GM23338 (cell line): ENCODE measurements at regions not wholly inside any gene's neighbourhood (a gene's known extent, or its start where the extent isn't known, plus 50 kb on each side); places are given as distances from the start of the nearest gene placed in this dataset.

Experiments used
- ATAC-seq: fragments of 200-7000 bp; cut with Tn5 transposase; 3 replicates; pipeline ENCODE4 v1.9.1; 2020
- DNase-seq: peaks from one replicate; pipeline ENCODE4 v3.0.0-alpha.2; 2015; ENCODE audit warnings: low spot score
- H2AFZ ChIP-seq: fragments of 200-600 bp; sonication (generic); 2 replicates; pipeline ENCODE4 v1.8.0; 2016; ENCODE audit warnings: antibody characterized with exemption, mild to moderate bottlenecking, moderate library complexity
- H3F3A ChIP-seq: fragments of 200-600 bp; sonication (generic); replicated peaks from 2 replicates; pipeline ENCODE4 v1.8.0; 2017; ENCODE audit warnings: antibody characterized with exemption, mixed run types, low read depth
- H3K27ac ChIP-seq: fragments of 200-600 bp; sonication (generic); 2 replicates; pipeline ENCODE4 v1.6.1; 2016; ENCODE audit warnings: low read depth
- H3K27me3 ChIP-seq: fragments of 200-600 bp; sonication (generic); 2 replicates; pipeline ENCODE4 v1.8.0; 2016; ENCODE audit warnings: mild to moderate bottlenecking, mixed run types, moderate library complexity; ENCODE audit not compliant: insufficient read depth
- H3K36me3 ChIP-seq: fragments of 200-600 bp; sonication (generic); 2 replicates; pipeline ENCODE4 v1.8.0; 2016; ENCODE audit warnings: mild to moderate bottlenecking; ENCODE audit not compliant: insufficient read depth
- H3K4me1 ChIP-seq: fragments of 200-600 bp; sonication (generic); 2 replicates; pipeline ENCODE4 v1.8.0; 2016; ENCODE audit warnings: mild to moderate bottlenecking, moderate library complexity; ENCODE audit not compliant: insufficient read depth
- H3K4me2 ChIP-seq: fragments of 200-600 bp; sonication (generic); 2 replicates; pipeline ENCODE4 v1.7.1; 2017; ENCODE audit warnings: mixed run types
- H3K4me3 ChIP-seq: fragments of 200-600 bp; sonication (generic); 2 replicates; pipeline ENCODE4 v1.6.1; 2016; ENCODE audit warnings: mixed run types
- H3K79me2 ChIP-seq: fragments of 200-600 bp; sonication (generic); replicated peaks from 2 replicates; pipeline ENCODE4 v1.8.0; 2017; ENCODE audit warnings: mild to moderate bottlenecking; ENCODE audit not compliant: insufficient read depth
- H3K9me2 ChIP-seq: fragments of 200-600 bp; sonication (generic); 2 replicates; pipeline ENCODE4 v1.8.0; 2017; ENCODE audit not compliant: insufficient read depth
- H4K20me1 ChIP-seq: fragments of 200-600 bp; sonication (generic); replicated peaks from 2 replicates; pipeline ENCODE4 v1.8.0; 2017; ENCODE audit warnings: mild to moderate bottlenecking; ENCODE audit not compliant: insufficient read depth
- H3K27ac Mint-ChIP-seq: 2 replicates; pipeline ENCODE4 v1.8.0; 2020; ENCODE audit warnings: inconsistent platforms, mild to moderate bottlenecking, moderate library complexity, mixed read lengths
- H3K27me3 Mint-ChIP-seq: 3 replicates; pipeline ENCODE4 v1.8.0; 2022; ENCODE audit warnings: low read depth, mild to moderate bottlenecking, moderate library complexity, mixed read lengths, inconsistent platforms; ENCODE audit not compliant: insufficient read depth, poor library complexity
- H3K36me3 Mint-ChIP-seq: 3 replicates; pipeline ENCODE4 v1.8.0; 2021; ENCODE audit warnings: low read depth, mild to moderate bottlenecking, inconsistent platforms, moderate library complexity, mixed read lengths
- H3K4me1 Mint-ChIP-seq: 3 replicates; pipeline ENCODE4 v1.8.0; 2020; ENCODE audit warnings: mild to moderate bottlenecking, inconsistent platforms, mixed read lengths
- H3K4me3 Mint-ChIP-seq: 3 replicates; pipeline ENCODE4 v1.8.0; 2021; ENCODE audit warnings: moderate library complexity, mild to moderate bottlenecking, inconsistent platforms, mixed read lengths
- H3K9me3 Mint-ChIP-seq: 3 replicates; pipeline ENCODE4 v1.8.0; 2020; ENCODE audit warnings: moderate library complexity, mild to moderate bottlenecking, inconsistent platforms, mixed read lengths
- CREB1 ChIP-seq: fragments of 250-450 bp; sonication (Bioruptor Pico); IDR thresholded peaks from 2 replicates; pipeline ENCODE4 v1.5.0; 2020; ENCODE audit warnings: low read depth, mild to moderate bottlenecking, moderate library complexity
- CTCF ChIP-seq, 2 experiments: fragments of 200-600 bp in 1 of 2; sonication (generic) in 1 of 2; conservative IDR thresholded peaks; 2 replicates each; pipeline versions ENCODE4 v1.5.1 to v1.6.1; 2016 to 2017; ENCODE audit warnings: antibody characterized with exemption in 2 of 2, low read depth in 2 of 2, mild to moderate bottlenecking in 2 of 2, moderate library complexity in 1 of 2
- ETS1 ChIP-seq: IDR thresholded peaks from 2 replicates; pipeline ENCODE4 v1.6.1; 2016; ENCODE audit warnings: antibody characterized with exemption
- EZH2 ChIP-seq: fragments of 200-600 bp; sonication (generic); IDR thresholded peaks from one replicate; pipeline ENCODE4 v1.8.0; 2017; ENCODE audit warnings: antibody characterized with exemption, mild to moderate bottlenecking, low read depth; ENCODE audit not compliant: unreplicated experiment
- EZH2phosphoT487 ChIP-seq: fragments of 200-600 bp; sonication (generic); IDR thresholded peaks from one replicate; pipeline ENCODE4 v1.8.1; 2018; ENCODE audit warnings: antibody characterized with exemption; ENCODE audit not compliant: unreplicated experiment
- JUNB ChIP-seq: IDR thresholded peaks from one replicate; pipeline ENCODE4 v1.6.1; 2016; ENCODE audit warnings: antibody characterized with exemption; ENCODE audit not compliant: unreplicated experiment
- NANOG ChIP-seq: IDR thresholded peaks from 2 replicates; pipeline ENCODE4 v1.6.1; 2016; ENCODE audit warnings: antibody characterized with exemption, borderline replicate concordance
- POLR2AphosphoS5 ChIP-seq: IDR thresholded peaks from 2 replicates; pipeline ENCODE4 v1.6.1; 2016; ENCODE audit warnings: antibody characterized with exemption, low read depth
- REST ChIP-seq: IDR thresholded peaks from one replicate; pipeline ENCODE4 v1.6.1; 2018; ENCODE audit warnings: antibody characterized with exemption; ENCODE audit not compliant: unreplicated experiment
- STAT1 ChIP-seq: IDR thresholded peaks from one replicate; pipeline ENCODE4 v1.6.1; 2016; ENCODE audit warnings: antibody characterized with exemption; ENCODE audit not compliant: unreplicated experiment
- ZNF114 ChIP-seq: fragments of 250-450 bp; sonication (Bioruptor Pico); IDR thresholded peaks from 2 replicates; pipeline ENCODE4 v1.5.0; 2020; ENCODE audit warnings: mild to moderate bottlenecking, moderate library complexity
- ZNF331 ChIP-seq: fragments of 250-450 bp; sonication (Bioruptor Pico); IDR thresholded peaks from 2 replicates; pipeline ENCODE4 v1.5.0; 2020; ENCODE audit warnings: low read depth, mild to moderate bottlenecking, moderate library complexity
- ZNF462 ChIP-seq: fragments of 250-450 bp; sonication (Bioruptor Pico); IDR thresholded peaks from 2 replicates; pipeline ENCODE4 v1.5.0; 2020; ENCODE audit warnings: mild to moderate bottlenecking, moderate library complexity

GRCh38 chr12:116368196-116369194 is 91.0 kb upstream of the MED13L start:
- H3K9me3 Mint-ChIP-seq, result no peaks in the 10 kb centered on the region
- ATAC-seq (peak; percentile 58), DNase-seq (no peak)
- Histone ChIP-seq H3K36me3 (no peaks in the 10 kb centered on the region), H3F3A (no peaks in the 10 kb centered on the region), H4K20me1 (no peaks in the 10 kb centered on the region), H3K4me2 (no peak overlapping the region), H3K27me3 (no peaks in the 10 kb centered on the region), H3K79me2 (no peaks in the 10 kb centered on the region), H3K9me2 (no peaks in the 10 kb centered on the region), H3K4me3 (no peak overlapping the region), H3K27ac (no peak overlapping the region; the same call in 1 of the 2 replicates), H3K4me1 (no peaks in the 10 kb centered on the region), H2AFZ (peak overlapping the region; percentile 32; the same call in 1 of the 2 replicates)
- H3K4me3 Mint-ChIP-seq, result no peak overlapping the region
- H3K27me3 Mint-ChIP-seq, result peaks cover 10% of the 10 kb centered on the region
- peaks cover 14% of the 10 kb centered on the region; the same call in 1 of the 3 replicates for H3K4me1 Mint-ChIP-seq
- H3K36me3 Mint-ChIP-seq, result no peaks in the 10 kb centered on the region
- H3K27ac Mint-ChIP-seq, result no peak overlapping the region
- TF ChIP-seq ETS1 (no peak), REST (no peak), EZH2phosphoT487 (no peak), ZNF114 (CRISPR knock-in tag) (no peak), JUNB (no peak), EZH2 (no peak), ZNF462 (CRISPR knock-in tag) (no peak), CREB1 (CRISPR knock-in tag) (no peak), POLR2AphosphoS5 (no peak), STAT1 (no peak), ZNF331 (CRISPR knock-in tag) (no peak), NANOG (no peak), CTCF (conservative IDR thresholded peaks at IDR 0.05; ENCODE audit: low read depth in 2 of 2) (no peak)
